ENCODE measurements at regions not wholly inside any gene's neighbourhood (a gene's known extent, or its start where the extent isn't known, plus 50 kb on each side); places are given as distances from the start of the nearest gene placed in this dataset.

DNA sequence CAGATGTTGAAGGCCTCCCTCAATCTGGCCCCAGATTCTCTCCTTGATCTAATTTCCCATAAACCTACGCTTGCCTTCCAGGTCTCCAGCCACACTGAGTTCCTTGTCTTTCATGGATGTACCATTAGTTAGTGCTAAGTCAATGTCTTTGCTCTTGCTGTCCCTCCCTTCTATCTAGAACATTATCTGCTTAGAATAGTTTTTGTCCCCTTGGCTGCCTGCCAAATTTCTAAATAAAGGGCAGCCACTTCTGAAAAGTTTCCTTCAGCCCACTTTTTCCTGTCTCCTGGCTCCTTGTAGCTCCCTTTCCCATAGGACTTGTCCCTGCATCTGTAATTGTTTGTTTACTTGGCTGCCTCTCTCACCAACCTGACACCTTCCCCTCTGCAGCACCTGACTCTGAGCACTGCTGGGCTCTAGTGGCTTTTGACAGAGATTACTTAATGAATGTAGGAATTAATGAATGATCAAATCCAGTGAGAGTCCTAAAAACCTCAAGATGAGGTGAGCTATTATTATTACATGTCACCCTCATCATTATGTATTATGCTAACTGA, 58.3 kb downstream of the CXCL12 start:
- no peaks in the 10 kb centered on the region for H3K27me3 ChIP-seq (ENCODE audit: insufficient read depth, poor library complexity, severe bottlenecking)
- DNase-seq (ENCODE audit: low spot score) (no peak), ATAC-seq (ENCODE audit: low read depth) (no peak)
- H3K27ac ChIP-seq (ENCODE audit: poor library complexity, severe bottlenecking) = no peak overlapping the region
- no peaks in the 10 kb centered on the region for H3K9me3 ChIP-seq (ENCODE audit: severe bottlenecking)
- TF ChIP-seq, protein P1, sequence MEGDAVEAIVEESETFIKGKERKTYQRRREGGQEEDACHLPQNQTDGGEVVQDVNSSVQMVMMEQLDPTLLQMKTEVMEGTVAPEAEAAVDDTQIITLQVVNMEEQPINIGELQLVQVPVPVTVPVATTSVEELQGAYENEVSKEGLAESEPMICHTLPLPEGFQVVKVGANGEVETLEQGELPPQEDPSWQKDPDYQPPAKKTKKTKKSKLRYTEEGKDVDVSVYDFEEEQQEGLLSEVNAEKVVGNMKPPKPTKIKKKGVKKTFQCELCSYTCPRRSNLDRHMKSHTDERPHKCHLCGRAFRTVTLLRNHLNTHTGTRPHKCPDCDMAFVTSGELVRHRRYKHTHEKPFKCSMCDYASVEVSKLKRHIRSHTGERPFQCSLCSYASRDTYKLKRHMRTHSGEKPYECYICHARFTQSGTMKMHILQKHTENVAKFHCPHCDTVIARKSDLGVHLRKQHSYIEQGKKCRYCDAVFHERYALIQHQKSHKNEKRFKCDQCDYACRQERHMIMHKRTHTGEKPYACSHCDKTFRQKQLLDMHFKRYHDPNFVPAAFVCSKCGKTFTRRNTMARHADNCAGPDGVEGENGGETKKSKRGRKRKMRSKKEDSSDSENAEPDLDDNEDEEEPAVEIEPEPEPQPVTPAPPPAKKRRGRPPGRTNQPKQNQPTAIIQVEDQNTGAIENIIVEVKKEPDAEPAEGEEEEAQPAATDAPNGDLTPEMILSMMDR (IDR thresholded peaks at IDR 0.05; ENCODE audit: poor library complexity, severe bottlenecking) = no peak
- H3K4me3 ChIP-seq (ENCODE audit: severe bottlenecking) = no peak overlapping the region
- no peaks in the 10 kb centered on the region for H3K4me1 ChIP-seq (ENCODE audit: insufficient read depth, poor library complexity, severe bottlenecking)
- H3K36me3 ChIP-seq (ENCODE audit: low read depth) = no peaks in the 10 kb centered on the region

DNA sequence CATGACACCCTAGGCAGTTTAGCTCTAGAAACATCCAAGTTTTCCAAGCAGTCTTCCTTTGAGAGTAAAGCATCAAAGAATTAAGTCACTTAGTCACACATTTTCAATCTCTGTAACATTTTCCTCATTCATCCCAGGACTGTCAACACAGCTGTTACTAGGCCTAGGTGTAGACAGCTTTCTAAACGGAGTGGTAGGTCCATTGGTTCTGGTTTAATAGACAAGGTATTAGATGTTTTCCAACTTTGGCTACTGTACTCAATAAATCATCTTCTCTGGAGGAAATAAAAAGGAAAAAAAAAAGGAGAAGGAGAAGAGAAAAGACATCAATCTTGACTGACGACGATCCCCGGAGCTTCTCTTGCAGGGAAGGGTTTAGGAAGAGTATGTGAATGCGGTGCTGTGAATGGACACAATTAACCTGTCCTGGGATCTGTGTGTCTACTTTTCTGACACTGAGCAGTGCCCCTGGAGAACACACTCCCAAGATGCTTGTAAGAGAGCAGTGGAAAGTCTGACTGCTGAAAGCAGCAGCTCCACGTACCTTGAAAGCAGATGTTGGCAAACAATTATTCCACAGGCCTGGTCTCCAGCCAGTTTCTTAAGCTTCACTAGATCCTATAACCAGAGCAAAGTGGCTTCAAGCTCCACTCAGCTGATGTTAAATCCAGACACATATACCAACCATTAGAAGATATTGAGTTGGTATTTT, 59.1 kb downstream of the CXCL12 start:
- Histone ChIP-seq H3K27me3 (ENCODE audit: insufficient read depth, poor library complexity, severe bottlenecking) (no peaks in the 10 kb centered on the region), H3K4me1 (ENCODE audit: insufficient read depth, poor library complexity, severe bottlenecking) (no peaks in the 10 kb centered on the region), H3K27ac (ENCODE audit: poor library complexity, severe bottlenecking) (no peak overlapping the region), H3K36me3 (ENCODE audit: low read depth) (no peaks in the 10 kb centered on the region), H3K4me3 (ENCODE audit: severe bottlenecking) (no peak overlapping the region), H3K9me3 (ENCODE audit: severe bottlenecking) (no peaks in the 10 kb centered on the region)
- ATAC-seq (ENCODE audit: low read depth) (no peak), DNase-seq (ENCODE audit: low spot score) (no peak)
- TF ChIP-seq, protein P1 (IDR thresholded peaks at IDR 0.05; ENCODE audit: poor library complexity, severe bottlenecking) = no peak

DNA sequence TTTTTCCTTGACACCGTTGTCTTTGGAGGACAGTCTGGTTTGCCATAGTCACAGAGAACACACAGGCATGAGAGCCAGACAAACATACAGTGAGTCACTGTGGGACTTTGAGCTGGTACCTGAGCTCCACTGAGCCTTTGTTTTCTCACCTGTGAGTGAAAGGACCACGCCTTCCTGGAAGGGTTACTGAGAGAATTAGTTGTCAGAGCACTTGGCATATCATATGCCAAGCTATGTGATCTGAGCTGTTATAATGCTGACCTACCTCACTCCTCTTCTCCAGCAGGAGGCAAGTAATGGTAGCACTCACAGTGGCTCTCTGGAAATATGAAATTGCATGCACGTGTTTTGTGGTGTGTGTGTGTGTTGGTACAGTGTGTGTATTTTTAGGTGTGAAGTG, 59.7 kb downstream of the CXCL12 start:
- Histone ChIP-seq H3K27ac (ENCODE audit: poor library complexity, severe bottlenecking) (no peak overlapping the region), H3K4me1 (ENCODE audit: insufficient read depth, poor library complexity, severe bottlenecking) (no peaks in the 10 kb centered on the region), H3K36me3 (ENCODE audit: low read depth) (no peaks in the 10 kb centered on the region), H3K27me3 (ENCODE audit: insufficient read depth, poor library complexity, severe bottlenecking) (no peaks in the 10 kb centered on the region), H3K4me3 (ENCODE audit: severe bottlenecking) (no peak overlapping the region), H3K9me3 (ENCODE audit: severe bottlenecking) (no peaks in the 10 kb centered on the region)
- no peak for DNase-seq (ENCODE audit: low spot score)
- TF ChIP-seq, protein P1 (IDR thresholded peaks at IDR 0.05; ENCODE audit: poor library complexity, severe bottlenecking) = no peak
- ATAC-seq (ENCODE audit: low read depth) = peak; percentile 76

DNA sequence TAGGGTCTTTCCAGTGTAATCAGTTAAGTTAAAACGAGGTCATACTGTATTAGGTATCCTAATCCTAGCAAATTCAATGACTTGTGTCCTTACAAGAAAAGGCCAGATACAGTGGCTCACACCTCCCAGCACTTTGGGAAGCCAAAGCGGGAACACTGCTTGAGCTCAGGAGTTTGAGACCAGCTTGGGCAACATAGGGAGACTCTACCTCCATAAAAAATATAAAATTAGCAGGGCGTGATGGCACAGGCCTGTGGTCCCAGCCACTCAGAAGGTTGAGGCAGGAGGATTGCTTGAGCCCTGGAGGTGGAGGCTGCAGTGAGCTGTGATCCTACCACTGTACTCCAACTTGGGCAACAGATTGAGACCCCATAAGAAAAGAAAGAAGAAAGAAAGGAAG, 61.1 kb downstream of the CXCL12 start:
- Histone ChIP-seq H3K4me3 (ENCODE audit: severe bottlenecking) (no peak overlapping the region), H3K27ac (ENCODE audit: poor library complexity, severe bottlenecking) (no peak overlapping the region), H3K36me3 (ENCODE audit: low read depth) (no peaks in the 10 kb centered on the region), H3K9me3 (ENCODE audit: severe bottlenecking) (no peaks in the 10 kb centered on the region), H3K27me3 (ENCODE audit: insufficient read depth, poor library complexity, severe bottlenecking) (no peaks in the 10 kb centered on the region), H3K4me1 (ENCODE audit: insufficient read depth, poor library complexity, severe bottlenecking) (no peaks in the 10 kb centered on the region)
- ATAC-seq (ENCODE audit: low read depth) (no peak), DNase-seq (ENCODE audit: low spot score) (no peak)
- TF ChIP-seq, protein P1 (IDR thresholded peaks at IDR 0.05; ENCODE audit: poor library complexity, severe bottlenecking) = no peak

DNA sequence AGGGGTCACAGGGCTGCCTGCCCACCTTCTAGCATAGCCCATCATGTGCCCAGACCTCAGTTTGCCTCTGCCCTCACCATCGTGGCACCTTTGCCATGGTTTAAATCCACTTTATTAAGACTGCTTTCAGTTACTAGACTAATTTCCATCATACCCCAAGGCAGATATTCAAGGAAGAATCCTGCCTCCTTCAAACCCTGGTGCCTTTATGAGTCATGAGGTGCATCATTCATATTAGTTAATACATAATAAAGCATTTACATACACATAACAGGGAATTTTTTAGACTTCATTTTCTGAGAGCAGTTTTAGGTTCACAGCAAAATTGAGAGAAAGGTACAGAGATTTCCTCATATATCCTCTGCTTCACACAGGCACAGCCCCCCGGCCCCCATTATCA, 62.8 kb downstream of the CXCL12 start:
- DNase-seq (ENCODE audit: low spot score) (no peak), ATAC-seq (ENCODE audit: low read depth) (no peak)
- Histone ChIP-seq H3K27me3 (ENCODE audit: insufficient read depth, poor library complexity, severe bottlenecking) (no peaks in the 10 kb centered on the region), H3K4me1 (ENCODE audit: insufficient read depth, poor library complexity, severe bottlenecking) (no peaks in the 10 kb centered on the region), H3K36me3 (ENCODE audit: low read depth) (no peaks in the 10 kb centered on the region), H3K27ac (ENCODE audit: poor library complexity, severe bottlenecking) (no peak overlapping the region), H3K4me3 (ENCODE audit: severe bottlenecking) (no peak overlapping the region), H3K9me3 (ENCODE audit: severe bottlenecking) (no peaks in the 10 kb centered on the region)
- TF ChIP-seq, protein P1 (IDR thresholded peaks at IDR 0.05; ENCODE audit: poor library complexity, severe bottlenecking) = no peak

Data from RWPE2 (cell line).